IPS DF 6.9 (cell line): ENCODE measurements at regions not wholly inside any gene's neighbourhood (a gene's known extent, or its start where the extent isn't known, plus 50 kb on each side); places are given as distances from the start of the nearest gene placed in this dataset.

Experiments
- DNase-seq: peaks from one replicate; pipeline ENCODE4 v3.0.0-alpha.2; 2013; ENCODE audit warnings: low read depth, low spot score
- H3K27ac ChIP-seq: one replicate; pipeline ENCODE4 v1.5.1; 2013; ENCODE audit warnings: low read length, control low read depth
- H3K27me3 ChIP-seq: 2 replicates; pipeline ENCODE4 v1.6.1; 2013; ENCODE audit warnings: mild to moderate bottlenecking, low read length; ENCODE audit not compliant: control insufficient read depth, insufficient read depth
- H3K36me3 ChIP-seq: 2 replicates; pipeline ENCODE4 v1.6.1; 2013; ENCODE audit warnings: low read length; ENCODE audit not compliant: control insufficient read depth, insufficient read depth
- H3K4me1 ChIP-seq: 2 replicates; pipeline ENCODE4 v1.6.1; 2013; ENCODE audit warnings: low read length; ENCODE audit not compliant: control insufficient read depth, insufficient read depth
- H3K4me3 ChIP-seq: 2 replicates; pipeline ENCODE4 v1.5.1; 2013; ENCODE audit warnings: mild to moderate bottlenecking, low read length
- H3K9me3 ChIP-seq: 2 replicates; pipeline ENCODE4 v1.6.1; 2013; ENCODE audit warnings: low read length, inconsistent platforms; ENCODE audit not compliant: control insufficient read depth, insufficient read depth
- WGBS: extraction: QIAGEN DNeasy Blood & Tissue Kit; methylation state at CpG from one replicate; pipeline ENCODE4 v1.1.7; 2013; ENCODE audit warnings: mixed read lengths, missing lambda C conversion rate; ENCODE audit not compliant: insufficient read length, insufficient coverage; 5-methylcytosine and 5-hydroxymethylcytosine counted together

GRCh38 chr5:5708367-5708919 lies 286.0 kb downstream of the ICE1 start:
- Histone ChIP-seq H3K4me3 (no peak overlapping the region), H3K27me3 (no peaks in the 10 kb centered on the region), H3K36me3 (no peaks in the 10 kb centered on the region), H3K4me1 (no peaks in the 10 kb centered on the region), H3K9me3 (no peaks in the 10 kb centered on the region), H3K27ac (no peak overlapping the region)
- WGBS, result no CpG with 5 or more reads among the region's 7 CpGs
- DNase-seq, result no peak

DNA sequence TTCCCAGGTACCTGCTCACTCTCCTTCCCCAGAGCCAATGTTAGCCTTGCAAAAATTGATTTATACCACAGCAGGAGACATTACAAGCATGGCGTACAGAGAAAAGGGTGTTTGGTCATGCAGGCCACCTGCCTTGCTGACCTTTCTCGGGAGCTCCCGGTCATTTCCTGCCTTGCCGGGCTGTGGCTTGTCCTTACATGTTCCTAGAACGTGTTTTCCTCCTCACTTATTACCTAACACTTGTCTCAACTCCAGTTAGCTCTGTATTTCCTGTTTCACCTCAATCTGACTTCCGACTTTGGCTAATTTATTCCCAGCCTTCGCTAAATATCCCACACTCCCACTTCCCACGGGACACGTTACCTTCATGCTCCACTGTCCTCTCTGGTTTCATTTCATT lies 282.5 kb downstream of the ICE1 start:
- H3K36me3 ChIP-seq, result no peaks in the 10 kb centered on the region
- DNase-seq, result no peak

GRCh38 chr5:5704352-5704751 lies 281.9 kb downstream of the ICE1 start:
- Histone ChIP-seq H3K4me3 (no peak overlapping the region), H3K27ac (no peak overlapping the region), H3K27me3 (no peaks in the 10 kb centered on the region), H3K4me1 (no peaks in the 10 kb centered on the region), H3K9me3 (no peaks in the 10 kb centered on the region), H3K36me3 (no peaks in the 10 kb centered on the region)
- no CpG with 5 or more reads among the region's 2 CpGs for WGBS
- no peak for DNase-seq

More for the DNA sequence above, 282.5 kb downstream of the ICE1 start:
- Histone ChIP-seq H3K27ac (no peak overlapping the region), H3K9me3 (no peaks in the 10 kb centered on the region), H3K27me3 (no peaks in the 10 kb centered on the region), H3K4me3 (no peak overlapping the region), H3K4me1 (no peaks in the 10 kb centered on the region)
- no CpG with 5 or more reads among the region's 9 CpGs for WGBS

DNA sequence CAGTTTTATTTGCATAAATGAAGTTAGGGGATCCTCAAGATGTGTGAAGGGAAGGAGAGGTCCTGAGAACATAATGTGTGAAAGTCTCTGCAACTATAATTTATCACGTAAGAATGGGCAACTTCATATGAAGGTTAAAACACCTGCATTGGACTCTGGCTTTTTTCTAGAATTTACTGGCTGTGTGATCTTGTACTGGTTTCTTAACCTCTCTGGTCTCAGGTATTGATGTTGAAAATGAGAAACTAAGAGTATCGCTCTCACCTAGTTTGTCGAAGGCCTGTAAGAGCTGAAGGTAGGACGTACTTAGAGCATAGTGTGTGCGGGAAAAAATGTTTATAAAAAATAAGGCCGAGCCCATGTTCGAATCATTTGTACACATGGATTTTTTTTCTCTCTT lies 280.5 kb downstream of the ICE1 start:
- no peak for DNase-seq
- Histone ChIP-seq H3K27me3 (no peaks in the 10 kb centered on the region), H3K9me3 (no peaks in the 10 kb centered on the region), H3K4me1 (no peaks in the 10 kb centered on the region), H3K36me3 (no peaks in the 10 kb centered on the region), H3K4me3 (no peak overlapping the region), H3K27ac (no peak overlapping the region)
- WGBS, result no CpG with 5 or more reads among the region's 7 CpGs

DNA sequence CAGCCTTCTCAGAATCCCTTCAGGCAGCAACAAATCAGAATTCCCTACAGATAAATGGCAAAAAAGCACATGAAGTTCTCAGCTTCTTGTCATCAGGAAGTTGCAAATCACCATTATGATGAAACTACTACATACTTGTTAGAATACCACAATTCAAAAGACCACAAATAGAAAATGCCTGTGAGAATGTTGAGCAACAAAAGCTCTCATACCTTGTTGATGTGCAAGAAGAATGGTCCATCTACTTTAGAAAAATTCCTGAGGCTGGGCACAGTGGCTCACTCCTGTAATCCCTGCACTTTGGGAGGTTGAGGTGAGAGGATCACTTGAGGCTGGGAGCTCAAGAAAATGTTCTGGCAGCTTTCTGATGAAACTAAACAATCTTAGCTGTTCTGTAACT lies 278.1 kb downstream of the ICE1 start:
- Histone ChIP-seq H3K4me1 (no peaks in the 10 kb centered on the region), H3K27ac (no peak overlapping the region), H3K4me3 (no peak overlapping the region), H3K36me3 (no peaks in the 10 kb centered on the region), H3K27me3 (no peaks in the 10 kb centered on the region), H3K9me3 (no peaks in the 10 kb centered on the region)
- no peak for DNase-seq

GRCh38 chr5:5699062-5699461 lies 276.6 kb downstream of the ICE1 start:
- H3K4me1 ChIP-seq, result no peaks in the 10 kb centered on the region; the same call in 1 of the 2 replicates
- DNase-seq, result no peak
- WGBS, result no CpG with 5 or more reads among the region's 12 CpGs

DNA sequence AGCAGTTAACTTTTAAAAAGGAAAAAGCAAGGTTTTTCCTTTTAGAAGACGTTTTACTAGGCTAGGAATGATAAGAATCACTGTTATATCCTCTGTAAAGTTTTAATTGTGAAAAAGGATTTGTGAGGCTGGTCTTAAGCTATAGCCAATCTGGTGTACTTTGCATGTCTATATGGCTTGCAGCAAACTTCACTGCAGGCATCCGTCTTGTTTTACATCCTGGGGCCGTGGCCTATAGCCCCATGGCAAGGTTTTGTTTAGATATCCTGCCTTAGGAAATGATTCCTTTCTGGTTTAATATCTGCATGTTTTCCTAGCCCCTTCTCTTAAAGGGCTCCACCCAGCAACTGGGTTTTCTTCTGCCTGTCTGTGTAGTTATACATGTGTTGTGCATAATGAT lies 272.8 kb downstream of the ICE1 start:
- Histone ChIP-seq H3K4me1 (no peaks in the 10 kb centered on the region; the same call in 1 of the 2 replicates), H3K4me3 (no peak overlapping the region), H3K27me3 (no peaks in the 10 kb centered on the region), H3K36me3 (no peaks in the 10 kb centered on the region), H3K9me3 (no peaks in the 10 kb centered on the region), H3K27ac (no peak overlapping the region)
- DNase-seq, result no peak
- no CpG with 5 or more reads among the region's 3 CpGs for WGBS

More at GRCh38 chr5:5699062-5699461, 276.6 kb downstream of the ICE1 start:
- H3K27me3 ChIP-seq, result no peaks in the 10 kb centered on the region
- no peak overlapping the region for H3K27ac ChIP-seq
- H3K9me3 ChIP-seq, result no peaks in the 10 kb centered on the region
- H3K36me3 ChIP-seq, result no peaks in the 10 kb centered on the region
- no peak overlapping the region for H3K4me3 ChIP-seq

GRCh38 chr5:5688925-5689310 lies 266.4 kb downstream of the ICE1 start:
- DNase-seq, result no peak
- Histone ChIP-seq H3K9me3 (no peaks in the 10 kb centered on the region), H3K36me3 (no peaks in the 10 kb centered on the region), H3K4me3 (no peak overlapping the region), H3K4me1 (no peaks in the 10 kb centered on the region), H3K27me3 (no peaks in the 10 kb centered on the region), H3K27ac (no peak overlapping the region)
- no CpG with 5 or more reads among the region's 2 CpGs for WGBS

DNA sequence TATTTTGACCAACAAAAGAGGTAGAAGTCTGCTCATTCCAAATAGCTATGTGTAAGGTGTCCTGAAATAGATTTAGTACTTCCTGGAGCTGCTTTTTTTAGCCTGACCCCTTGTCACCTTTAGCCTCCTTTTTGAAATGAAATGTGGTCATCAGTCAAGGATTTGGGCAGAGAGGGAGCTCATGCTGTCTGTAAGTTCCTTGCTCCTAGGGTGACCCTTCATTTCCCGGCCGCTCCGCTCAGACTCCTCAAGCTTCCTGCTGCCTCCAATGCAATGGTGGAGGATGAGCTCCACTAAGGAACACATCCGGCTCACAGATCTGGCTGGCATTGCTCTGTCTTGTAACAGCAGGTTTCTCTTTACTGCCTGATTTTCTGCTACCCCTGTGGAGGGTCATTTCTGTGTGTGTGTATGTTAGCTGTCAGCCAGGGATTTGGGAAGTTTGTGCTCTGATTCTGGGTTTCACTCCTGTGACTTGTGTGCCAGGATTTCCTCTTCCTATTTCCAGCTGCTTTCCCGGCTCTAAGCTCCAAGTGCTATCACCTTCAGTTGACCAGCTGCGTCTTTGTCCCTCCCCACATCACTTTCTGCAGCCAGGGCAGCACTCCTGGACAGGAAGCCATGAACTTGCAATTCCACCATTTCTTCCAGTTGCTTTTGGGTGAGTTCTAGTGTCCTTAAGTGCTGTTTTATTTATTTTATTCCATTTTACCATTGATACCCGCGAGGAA lies 265.9 kb downstream of the ICE1 start:
- no peaks in the 10 kb centered on the region for H3K4me1 ChIP-seq
- H3K27ac ChIP-seq, result no peak overlapping the region
- H3K36me3 ChIP-seq, result no peaks in the 10 kb centered on the region
- WGBS, result no CpG with 5 or more reads among the region's 8 CpGs
- DNase-seq, result no peak
- H3K4me3 ChIP-seq, result no peak overlapping the region
- no peaks in the 10 kb centered on the region for H3K27me3 ChIP-seq
- no peaks in the 10 kb centered on the region for H3K9me3 ChIP-seq

DNA sequence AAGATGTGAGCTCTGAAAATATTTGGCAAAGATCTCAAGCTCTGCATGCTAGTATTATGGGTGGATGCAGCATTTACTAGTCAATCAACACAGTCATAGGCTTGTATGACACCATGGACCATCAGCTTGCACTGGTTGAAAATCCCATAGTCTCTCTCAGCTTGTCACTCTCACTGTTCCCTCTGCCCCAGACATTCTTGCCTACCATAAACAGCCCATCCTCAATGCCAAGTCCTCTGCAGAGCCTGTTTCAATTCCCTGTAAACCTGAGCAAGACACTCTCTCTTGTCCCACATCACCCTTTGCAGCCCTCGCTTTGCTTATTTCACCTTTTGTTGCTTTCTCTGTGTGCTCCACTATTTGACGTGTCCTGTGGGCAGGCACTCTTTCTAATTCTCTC lies 264.6 kb downstream of the ICE1 start:
- Histone ChIP-seq H3K36me3 (no peaks in the 10 kb centered on the region), H3K27ac (no peak overlapping the region), H3K9me3 (no peaks in the 10 kb centered on the region), H3K27me3 (no peaks in the 10 kb centered on the region), H3K4me1 (no peaks in the 10 kb centered on the region), H3K4me3 (no peak overlapping the region)
- no peak for DNase-seq
- no CpG with 5 or more reads among the region's 2 CpGs for WGBS

- no CpG with 5 or more reads among the region's 6 CpGs for WGBS
- H3K27ac ChIP-seq, result no peak overlapping the region
- no peak for DNase-seq
- no peak overlapping the region for H3K4me3 ChIP-seq
- no peaks in the 10 kb centered on the region for H3K27me3 ChIP-seq
- no peaks in the 10 kb centered on the region for H3K4me1 ChIP-seq
- H3K36me3 ChIP-seq, result no peaks in the 10 kb centered on the region
- H3K9me3 ChIP-seq, result no peaks in the 10 kb centered on the region
Measured at GRCh38 chr5:5686356-5686755, 263.9 kb downstream of the ICE1 start.
